GM18502 (cell line): ENCODE measurements at regions not wholly inside any gene's neighbourhood (a gene's known extent, or its start where the extent isn't known, plus 50 kb on each side); places are given as distances from the start of the nearest gene placed in this dataset.
"Not testable (repeated sequence)": the region's sequence is repeated elsewhere in the genome, so short reads cannot be mapped to it uniquely, and the experiment has no call there.

Experiments used
- ATAC-seq: cut with Tn5 transposase; IDR thresholded peaks from one replicate; pipeline ENCODE4 v1.9.1; 2021; ENCODE audit warnings: mild to moderate bottlenecking; ENCODE audit not compliant: unreplicated experiment, poor library complexity

GRCh38 chr6:150495126-150495525 lies 104.6 kb upstream of the PLEKHG1 start:
- no peak for ATAC-seq

GRCh38 chr6:150496629-150497028 lies 103.1 kb upstream of the PLEKHG1 start:
- ATAC-seq = no peak

- no peak for ATAC-seq
Observed at GRCh38 chr6:150499882-150500312, 99.8 kb upstream of the PLEKHG1 start.

- not testable (repeated sequence) for ATAC-seq
Observed at GRCh38 chr6:150500568-150500967, 99.1 kb upstream of the PLEKHG1 start.

GRCh38 chr6:150503041-150503440 lies 96.6 kb upstream of the PLEKHG1 start:
- ATAC-seq = no peak

- no peak for ATAC-seq
Observed at GRCh38 chr6:150503586-150504339, 95.9 kb upstream of the PLEKHG1 start.

- ATAC-seq = not testable (repeated sequence)
Observed at GRCh38 chr6:150507361-150507760, 92.3 kb upstream of the PLEKHG1 start.

- ATAC-seq = no peak
Observed at GRCh38 chr6:150510576-150510975, 89.1 kb upstream of the PLEKHG1 start.

- no peak for ATAC-seq
Observed at GRCh38 chr6:150511313-150511712, 88.4 kb upstream of the PLEKHG1 start.

GRCh38 chr6:150514806-150515380 lies 84.8 kb upstream of the PLEKHG1 start:
- ATAC-seq = no peak

GRCh38 chr6:150516199-150516598 lies 83.5 kb upstream of the PLEKHG1 start:
- no peak for ATAC-seq

- no peak for ATAC-seq
Observed at GRCh38 chr6:150517175-150517574, 82.5 kb upstream of the PLEKHG1 start.

- ATAC-seq = no peak
Observed at GRCh38 chr6:150521482-150521881, 78.2 kb upstream of the PLEKHG1 start.

- not testable (repeated sequence) for ATAC-seq
Observed at GRCh38 chr6:150523216-150523615, 76.5 kb upstream of the PLEKHG1 start.

- ATAC-seq = no peak
Observed at GRCh38 chr6:150525300-150525699, 74.4 kb upstream of the PLEKHG1 start.

GRCh38 chr6:150527100-150527499 lies 72.6 kb upstream of the PLEKHG1 start:
- ATAC-seq = no peak

- ATAC-seq = no peak
Observed at GRCh38 chr6:150528648-150529285, 70.9 kb upstream of the PLEKHG1 start.

GRCh38 chr6:150529646-150530045 lies 70.0 kb upstream of the PLEKHG1 start:
- ATAC-seq = no peak

GRCh38 chr6:150531957-150532356 lies 67.7 kb upstream of the PLEKHG1 start:
- no peak for ATAC-seq

- ATAC-seq = no peak
Observed at GRCh38 chr6:150534553-150534952, 65.1 kb upstream of the PLEKHG1 start.

- ATAC-seq = no peak
Observed at GRCh38 chr6:150535151-150535804, 64.4 kb upstream of the PLEKHG1 start.
